Right atrium auricular region (tissue), 2 donors: ENCODE measurements at regions not wholly inside any gene's neighbourhood (a gene's known extent, or its start where the extent isn't known, plus 50 kb on each side); places are given as distances from the start of the nearest gene placed in this dataset.

Experiments used
- DNase-seq: peaks from one replicate; pipeline ENCODE4 v3.0.0-alpha.2; 2019; ENCODE audit warnings: low spot score
- H3K27ac ChIP-seq, 2 donors: fragments of 200-600 bp; sonication (generic); 1 replicate in 1 of 2; 2 replicates in 1 of 2; pipeline ENCODE4 v1.5.1; 2016 to 2019
- H3K27me3 ChIP-seq, 2 donors: fragments of 200-600 bp; sonication (generic); one replicate each; pipeline versions ENCODE4 v1.5.1 to v1.6.0; 2017 to 2019
- H3K36me3 ChIP-seq: fragments of 200-600 bp; sonication (generic); one replicate; pipeline ENCODE4 v1.5.1; 2016
- H3K4me1 ChIP-seq, 2 donors: fragments of 200-600 bp; sonication (generic); one replicate each; pipeline versions ENCODE4 v1.5.1 to v1.6.0; 2017 to 2019
- H3K4me3 ChIP-seq, 2 donors: fragments of 200-600 bp; sonication (generic); 1 replicate in 1 of 2; 2 replicates in 1 of 2; pipeline ENCODE4 v1.5.1; 2017 to 2019; ENCODE audit warnings: mild to moderate bottlenecking in 1 of 2, moderate library complexity in 1 of 2
- H3K9me3 ChIP-seq, 2 donors: fragments of 200-600 bp; sonication (generic); one replicate each; pipeline ENCODE4 v1.5.1; 2019
- CTCF ChIP-seq, 2 donors: fragments of 200-600 bp; sonication (generic); IDR thresholded peaks; one replicate each; pipeline ENCODE4 v1.5.1; 2019; ENCODE audit warnings: antibody characterized with exemption in 2 of 2

- DNase-seq: no peak
- no peaks in the 10 kb centered on the region for H3K27me3 ChIP-seq
- H3K36me3 ChIP-seq: no peaks in the 10 kb centered on the region
- no peak overlapping the region for H3K4me3 ChIP-seq
- no peak overlapping the region for H3K27ac ChIP-seq
- peaks cover 0 to 3% of the 10 kb centered on the region in 2 donors for H3K4me1 ChIP-seq
- H3K9me3 ChIP-seq: no peaks in the 10 kb centered on the region
- TF ChIP-seq CTCF (IDR thresholded peaks at IDR 0.05): no peak
Observed at GRCh38 chr6:165229216-165229615, 80.2 kb downstream of the C6orf118 start.

DNA sequence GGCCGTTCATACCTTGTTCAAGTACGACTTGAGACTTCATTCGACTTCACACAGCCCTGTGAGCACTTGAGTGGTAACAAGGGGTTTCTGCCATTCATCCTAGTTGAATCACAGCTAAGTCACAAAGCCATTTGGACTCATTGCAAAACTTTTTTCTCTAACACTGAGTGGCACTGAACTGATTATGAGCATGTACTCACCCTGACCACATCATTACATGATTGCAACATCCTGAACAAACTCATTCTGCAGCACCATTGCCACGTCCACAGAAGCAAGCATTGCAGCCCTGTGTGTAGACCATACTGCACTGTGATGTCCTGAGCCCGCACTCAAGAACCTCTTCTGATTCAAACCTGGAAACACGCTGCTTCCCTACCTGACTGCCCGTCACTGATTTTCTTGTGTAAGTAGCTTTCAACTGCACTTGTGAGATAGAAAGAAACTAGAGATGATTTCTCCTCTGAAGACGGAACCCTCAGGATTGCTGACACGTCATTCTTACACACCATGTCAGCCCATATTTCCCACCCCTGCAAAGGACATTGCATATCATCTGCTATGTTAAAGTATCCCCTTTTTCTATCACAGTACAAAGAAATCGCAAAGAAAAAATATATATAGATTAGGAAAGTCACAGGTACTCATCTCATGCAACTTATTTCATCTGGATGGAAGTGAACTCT is 81.6 kb downstream of the C6orf118 start:
- Histone ChIP-seq H3K4me3 (no peak overlapping the region), H3K27me3 (no peaks in the 10 kb centered on the region), H3K36me3 (no peaks in the 10 kb centered on the region), H3K4me1 (peaks cover 0 to 3% of the 10 kb centered on the region in 2 donors), H3K27ac (no peak overlapping the region), H3K9me3 (no peaks in the 10 kb centered on the region)
- DNase-seq: no peak
- no peak for TF ChIP-seq CTCF (IDR thresholded peaks at IDR 0.05)

DNA sequence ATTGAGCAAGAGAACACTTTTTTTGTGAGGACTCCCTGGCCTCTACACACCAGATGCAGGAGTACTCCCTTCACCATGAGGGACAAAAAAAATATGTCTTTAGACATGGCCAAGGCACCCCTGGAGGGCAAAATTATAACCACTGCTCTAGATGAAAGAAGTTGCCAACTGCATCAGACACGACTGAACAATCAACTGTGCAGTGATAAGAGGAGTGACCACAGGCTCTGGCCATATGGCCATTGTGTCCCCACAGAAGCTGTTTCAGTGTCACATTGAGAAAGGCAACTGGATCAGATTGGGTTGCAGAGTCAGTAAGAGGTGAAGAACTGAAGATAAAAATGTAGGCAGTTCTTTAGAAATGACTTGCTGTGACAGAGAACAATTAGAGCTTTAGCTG is 85.7 kb downstream of the C6orf118 start:
- Histone ChIP-seq H3K27ac (no peak overlapping the region), H3K27me3 (no peaks in the 10 kb centered on the region), H3K36me3 (no peaks in the 10 kb centered on the region), H3K4me3 (no peak overlapping the region), H3K9me3 (no peaks in the 10 kb centered on the region), H3K4me1 (no peaks in the 10 kb centered on the region)
- no peak for DNase-seq
- TF ChIP-seq CTCF (IDR thresholded peaks at IDR 0.05): no peak

DNA sequence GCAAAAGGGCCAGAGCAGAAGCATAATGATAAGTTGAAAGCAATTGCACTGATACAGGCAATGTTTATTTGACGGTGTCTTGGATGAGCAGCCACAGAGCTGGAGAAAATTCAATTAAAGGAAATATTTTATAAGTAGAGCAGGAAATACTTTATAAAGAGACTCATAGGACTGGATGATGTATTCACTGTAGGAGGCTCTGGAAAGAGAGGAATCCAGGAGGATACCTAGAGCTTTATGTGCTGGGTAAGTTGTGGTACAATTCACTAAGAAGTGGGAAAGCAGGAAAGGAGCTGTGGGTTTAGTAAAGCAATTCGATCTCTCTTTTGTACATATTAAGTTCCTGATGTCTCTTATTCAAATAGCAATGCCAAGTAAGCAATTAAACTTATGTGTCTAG is 86.3 kb downstream of the C6orf118 start:
- H3K36me3 ChIP-seq: no peaks in the 10 kb centered on the region
- H3K4me3 ChIP-seq: no peak overlapping the region
- no peaks in the 10 kb centered on the region for H3K27me3 ChIP-seq
- no peak overlapping the region for H3K27ac ChIP-seq
- no peaks in the 10 kb centered on the region for H3K9me3 ChIP-seq
- no peak for TF ChIP-seq CTCF (IDR thresholded peaks at IDR 0.05)
- DNase-seq: no peak
- H3K4me1 ChIP-seq: no peaks in the 10 kb centered on the region

GRCh38 chr6:165222315-165223025 is 86.9 kb downstream of the C6orf118 start:
- H3K9me3 ChIP-seq: no peaks in the 10 kb centered on the region
- no peak for TF ChIP-seq CTCF (IDR thresholded peaks at IDR 0.05)
- no peaks in the 10 kb centered on the region for H3K36me3 ChIP-seq
- H3K4me3 ChIP-seq: no peak overlapping the region
- H3K27ac ChIP-seq: no peak overlapping the region
- H3K27me3 ChIP-seq: no peaks in the 10 kb centered on the region
- no peaks in the 10 kb centered on the region for H3K4me1 ChIP-seq
- DNase-seq: no peak
